A549 (cell line): ENCODE measurements at regions not wholly inside any gene's neighbourhood (a gene's known extent, or its start where the extent isn't known, plus 50 kb on each side); places are given as distances from the start of the nearest gene placed in this dataset.

Experiments
- CTCF ChIP-seq: fragments of >200 bp; sonication (Bioruptor Twin); formaldehyde crosslinking; IDR thresholded peaks from 3 replicates; pipeline ENCODE4 v1.5.1; 2016
- EHMT2 ChIP-seq: fragments of 200-600 bp; sonication (generic); IDR thresholded peaks from 2 replicates; pipeline ENCODE4 v1.6.1; 2016; ENCODE audit warnings: antibody characterized with exemption, low read depth, mild to moderate bottlenecking, moderate library complexity
- EP300 ChIP-seq, 2 experiments: fragments of >200 bp; sonication (Bioruptor Twin); formaldehyde crosslinking; IDR thresholded peaks; 2 replicates in 1 of 2; 3 replicates in 1 of 2; pipeline ENCODE4 v1.6.1; 2016 to 2017
- FOXS1 ChIP-seq: fragments of 250-450 bp; sonication (Bioruptor Pico); IDR thresholded peaks from 2 replicates; pipeline ENCODE4 v1.5.0; 2020; ENCODE audit warnings: mild to moderate bottlenecking, moderate library complexity
- KDM5A ChIP-seq: fragments of 200-600 bp; sonication (generic); IDR thresholded peaks from 2 replicates; pipeline ENCODE4 v1.6.1; 2016; ENCODE audit warnings: antibody characterized with exemption, mild to moderate bottlenecking
- MYC ChIP-seq: IDR thresholded peaks from 2 replicates; pipeline ENCODE4 v1.6.1; 2012; ENCODE audit warnings: mild to moderate bottlenecking, inconsistent platforms, low read length, improper control_type of control experiment, borderline replicate concordance
- NPAS2 ChIP-seq: fragments of 250-450 bp; sonication (Bioruptor Pico); IDR thresholded peaks from 2 replicates; pipeline ENCODE4 v1.8.0; 2022; ENCODE audit warnings: mild to moderate bottlenecking, moderate library complexity, borderline replicate concordance
- NR3C1 ChIP-seq: fragments of >200 bp; sonication (Bioruptor Twin); formaldehyde crosslinking; IDR thresholded peaks from 3 replicates; pipeline ENCODE4 v1.6.1; 2017
- POLR2A ChIP-seq: IDR thresholded peaks from 2 replicates; pipeline ENCODE4 v1.6.1; 2012; ENCODE audit warnings: mild to moderate bottlenecking, low read length
- RARB ChIP-seq: fragments of 250-450 bp; sonication (Bioruptor Pico); IDR thresholded peaks from 2 replicates; pipeline ENCODE4 v1.8.0; 2021; ENCODE audit warnings: mild to moderate bottlenecking, moderate library complexity
- RCOR1 ChIP-seq: fragments of 150-350 bp; IDR thresholded peaks from 2 replicates; pipeline ENCODE4 v1.6.1; 2014; ENCODE audit warnings: antibody characterized with exemption, low read length, low read depth
- TF ChIP-seq, protein P1 (sequence below): fragments of 250-450 bp; sonication (Bioruptor Pico); IDR thresholded peaks from 2 replicates; pipeline ENCODE4 v1.5.0; 2021; ENCODE audit warnings: mild to moderate bottlenecking, moderate library complexity, borderline replicate concordance
- TF ChIP-seq, protein P2 (sequence below): IDR thresholded peaks from 2 replicates; pipeline ENCODE4 v1.6.1; 2012

DNA sequence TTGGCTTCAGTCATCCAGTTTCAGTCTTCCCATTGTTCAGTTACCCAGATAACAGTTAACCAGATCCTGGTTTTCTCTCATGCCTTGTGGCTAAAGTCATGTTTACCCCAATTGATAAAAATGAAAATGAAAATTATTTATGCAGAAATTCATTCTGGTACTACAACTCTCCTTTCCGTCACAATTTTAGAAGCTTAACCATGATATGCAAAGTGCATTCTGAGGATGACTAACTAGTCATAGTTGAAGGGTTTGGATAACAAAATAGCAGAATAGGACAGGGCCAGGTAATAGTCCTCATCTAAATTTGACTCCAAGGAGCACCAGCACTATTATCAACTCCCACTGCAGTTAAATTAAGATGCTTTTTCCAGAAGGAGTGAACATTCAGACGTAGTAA is 94.7 kb downstream of the NTMT2 start:
- no peak for TF ChIP-seq CTCF
- TF ChIP-seq RCOR1 = no peak
- no peak for TF ChIP-seq EHMT2
- TF ChIP-seq, protein P1, sequence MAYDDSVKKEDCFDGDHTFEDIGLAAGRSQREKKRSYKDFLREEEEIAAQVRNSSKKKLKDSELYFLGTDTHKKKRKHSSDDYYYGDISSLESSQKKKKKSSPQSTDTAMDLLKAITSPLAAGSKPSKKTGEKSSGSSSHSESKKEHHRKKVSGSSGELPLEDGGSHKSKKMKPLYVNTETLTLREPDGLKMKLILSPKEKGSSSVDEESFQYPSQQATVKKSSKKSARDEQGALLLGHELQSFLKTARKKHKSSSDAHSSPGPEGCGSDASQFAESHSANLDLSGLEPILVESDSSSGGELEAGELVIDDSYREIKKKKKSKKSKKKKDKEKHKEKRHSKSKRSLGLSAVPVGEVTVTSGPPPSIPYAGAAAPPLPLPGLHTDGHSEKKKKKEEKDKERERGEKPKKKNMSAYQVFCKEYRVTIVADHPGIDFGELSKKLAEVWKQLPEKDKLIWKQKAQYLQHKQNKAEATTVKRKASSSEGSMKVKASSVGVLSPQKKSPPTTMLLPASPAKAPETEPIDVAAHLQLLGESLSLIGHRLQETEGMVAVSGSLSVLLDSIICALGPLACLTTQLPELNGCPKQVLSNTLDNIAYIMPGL (CRISPR knock-in tag) = no peak
- TF ChIP-seq EP300 (IDR thresholded peaks at IDR 0.05) = no peak
- no peak for TF ChIP-seq MYC
- TF ChIP-seq KDM5A = no peak
- TF ChIP-seq POLR2A = no peak
- no peak for TF ChIP-seq NPAS2
- TF ChIP-seq FOXS1 (CRISPR knock-in tag) = no peak
- TF ChIP-seq RARB (CRISPR knock-in tag) = no peak
- TF ChIP-seq, protein P2, sequence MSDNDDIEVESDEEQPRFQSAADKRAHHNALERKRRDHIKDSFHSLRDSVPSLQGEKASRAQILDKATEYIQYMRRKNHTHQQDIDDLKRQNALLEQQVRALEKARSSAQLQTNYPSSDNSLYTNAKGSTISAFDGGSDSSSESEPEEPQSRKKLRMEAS = no peak
- no peak for TF ChIP-seq NR3C1
